ENCODE measurements at regions not wholly inside any gene's neighbourhood (a gene's known extent, or its start where the extent isn't known, plus 50 kb on each side); places are given as distances from the start of the nearest gene placed in this dataset.

DNA sequence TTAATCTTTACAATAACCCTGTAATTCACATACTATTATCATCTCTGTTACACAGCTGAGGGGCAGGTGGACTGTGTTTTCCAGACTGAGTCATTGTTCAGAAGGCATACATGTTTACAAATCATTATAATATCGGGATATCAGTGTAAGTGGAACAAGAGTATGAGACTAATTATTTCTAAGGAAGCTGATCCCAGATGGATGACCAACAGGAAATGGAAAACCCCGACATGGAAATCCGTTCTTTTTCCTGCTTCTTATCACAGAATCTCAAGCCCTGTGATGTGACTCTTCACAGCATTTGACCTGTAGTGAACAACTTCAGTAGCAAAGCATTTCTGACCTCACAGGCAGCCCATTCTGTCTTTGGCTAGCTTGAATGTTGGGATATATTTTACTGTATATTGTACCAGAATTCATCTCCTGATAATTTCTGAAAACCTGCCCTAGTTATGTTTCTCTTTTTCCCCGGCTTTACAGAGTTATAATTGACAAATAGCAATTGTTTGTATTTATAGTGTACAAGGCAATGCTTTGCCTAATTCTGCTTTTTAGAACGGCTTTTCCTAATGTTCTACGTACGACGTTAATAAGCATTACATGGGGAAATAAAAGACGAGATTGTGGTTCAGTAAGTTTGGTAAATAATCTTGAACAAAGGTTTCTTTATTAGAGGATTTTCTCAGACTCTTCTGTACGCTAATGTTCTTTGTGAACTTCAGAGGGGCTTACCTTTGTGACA, 78.6 kb upstream of the SYPL1 start:
- Histone ChIP-seq H3K56ac (replicated peaks; ENCODE audit: insufficient read length, low read depth, low read length) (no peak overlapping the region), H3K4me1 (replicated peaks in 1 of 4; ENCODE audit: control insufficient read depth in 3 of 4, insufficient read depth in 4 of 4, low read length in 3 of 4) (no peaks in the 10 kb centered on the region), H4K8ac (ENCODE audit: extremely low read depth, insufficient read depth, low read length) (no peak overlapping the region), H3K9me3 (ENCODE audit: insufficient read depth in 2 of 2, low read depth in 1 of 2, low read length in 1 of 2) (no peaks in the 10 kb centered on the region), H3K4me2 (ENCODE audit: insufficient read depth in 1 of 2, low read depth in 2 of 2, low read length in 2 of 2) (no peak overlapping the region), H2BK12ac (ENCODE audit: low read depth, low read length) (no peak overlapping the region), H4K91ac (replicated peaks; ENCODE audit: insufficient read length, low read length) (no peak overlapping the region), H3K79me2 (ENCODE audit: control insufficient read depth in 1 of 2, insufficient read depth in 2 of 2, low read length in 2 of 2) (no peaks in the 10 kb centered on the region), H2AFZ (ENCODE audit: low read length) (no peak overlapping the region), H3K23me2 (ENCODE audit: low read depth, low read length) (no peaks in the 10 kb centered on the region), H2BK15ac (ENCODE audit: low read length) (no peak overlapping the region), H3K27me3 (replicated peaks in 1 of 4; ENCODE audit: control insufficient read depth in 3 of 4, extremely low read depth in 1 of 4, insufficient read depth in 3 of 4, low read length in 3 of 4) (no peaks in the 10 kb centered on the region), H3K4ac (replicated peaks; ENCODE audit: insufficient read length, low read depth, low read length) (no peak overlapping the region), H2BK120ac (replicated peaks; ENCODE audit: low read depth, low read length) (no peak overlapping the region), H2BK5ac (ENCODE audit: low read depth, low read length) (no peak overlapping the region), H3K18ac (ENCODE audit: extremely low read depth, low read length) (no peak overlapping the region), H3K4me3 (ENCODE audit: extremely low read depth in 1 of 4, insufficient read depth in 2 of 4, low read depth in 3 of 4, low read length in 4 of 4) (no peak overlapping the region), H3K79me1 (ENCODE audit: low read depth, low read length) (no peaks in the 10 kb centered on the region), H3K23ac (ENCODE audit: insufficient read length) (no peak overlapping the region), H3K9ac (replicated peaks in 1 of 4; ENCODE audit: extremely low read depth in 1 of 4, low read depth in 3 of 4, low read length in 3 of 4) (no peak overlapping the region), H2AK5ac (ENCODE audit: low read depth, low read length) (no peak overlapping the region), H4K20me1 (replicated peaks in 1 of 2; ENCODE audit: control insufficient read depth in 1 of 2, insufficient read depth in 2 of 2, low read length in 2 of 2) (no peaks in the 10 kb centered on the region), H3K14ac (ENCODE audit: insufficient read length) (no peak overlapping the region), H3K36me3 (ENCODE audit: control insufficient read depth in 2 of 4, insufficient read depth in 4 of 4, low read length in 3 of 4) (no peaks in the 10 kb centered on the region), H3K27ac (ENCODE audit: low read depth, low read length) (no peak overlapping the region), H4K5ac (ENCODE audit: insufficient read length, low read depth, low read length) (no peak overlapping the region), H2BK20ac (ENCODE audit: low read length) (no peak overlapping the region)
- ChIA-PET CTCF (ENCODE audit: partially characterized antibody) (no interaction called here), POLR2A (ENCODE audit: partially characterized antibody) (no interaction called here)
- FAIRE-seq (no peak), DNase-seq (ENCODE audit: low read depth in 1 of 2, low spot score in 2 of 2) (no peak)
- WGBS, 2 experiments (ENCODE audit: extremely low coverage in 1 of 2, insufficient coverage in 1 of 2, insufficient read length in 1 of 2, insufficient replicate concordance in 2 of 2, low coverage in 1 of 2, low lambda C conversion rate in 2 of 2, missing lambda C conversion rate in 1 of 2): 92% methylated on average over 10 of the region's 10 CpGs; no CpG with 5 or more reads in 1 of the 2 experiments
- TF ChIP-seq SRF (IDR thresholded peaks at IDR 0.05; ENCODE audit: low read depth, low read length): no peak
- TF ChIP-seq SP1 (IDR thresholded peaks at IDR 0.05; ENCODE audit: low read depth, low read length): no peak
- no peak for TF ChIP-seq CHD2 (IDR thresholded peaks at IDR 0.05; ENCODE audit: low read length)
- TF ChIP-seq RBBP5 (IDR thresholded peaks at IDR 0.05; ENCODE audit: borderline replicate concordance, low read depth, low read length): no peak
- TF ChIP-seq EP300 (IDR thresholded peaks at IDR 0.05; ENCODE audit: borderline replicate concordance in 1 of 2, low read depth in 2 of 2, low read length in 2 of 2): no peak
- TF ChIP-seq NANOG (IDR thresholded peaks at IDR 0.05; ENCODE audit: insufficient read depth, low read depth, low read length, poor library complexity, severe bottlenecking): no peak
- no peak for TF ChIP-seq CBX5 (IDR thresholded peaks at IDR 0.05; ENCODE audit: low read depth, low read length)
- TF ChIP-seq ZNF274 (IDR thresholded peaks at IDR 0.05; ENCODE audit: borderline replicate concordance, extremely low read depth, low read length): no peak
- TF ChIP-seq TEAD4 (IDR thresholded peaks at IDR 0.05; ENCODE audit: low read depth, low read length): no peak
- TF ChIP-seq CHD1 (IDR thresholded peaks at IDR 0.05; ENCODE audit: low read depth, low read length): no peak
- TF ChIP-seq USF2 (IDR thresholded peaks at IDR 0.05; ENCODE audit: low read length): no peak
- no peak for TF ChIP-seq POU5F1 (IDR thresholded peaks at IDR 0.05; ENCODE audit: low read depth, low read length)
- TF ChIP-seq CEBPB (IDR thresholded peaks at IDR 0.05; ENCODE audit: low read depth, low read length): no peak

All from H1 (cell line).